Natural killer cell treated with Interleukin-12 subunit alpha and Interleukin-12 subunit beta and Interleukin-15 and Interleukin-18, amount 100 ng/mL, for 72 hours (primary cell): ENCODE measurements at regions not wholly inside any gene's neighbourhood (a gene's known extent, or its start where the extent isn't known, plus 50 kb on each side); places are given as distances from the start of the nearest gene placed in this dataset.

ENCODE experiments used
- ATAC-seq, 2 donors: fragments of 150-1000 bp; cut with Tn5 transposase in 1 of 2; sonication (Bioruptor Pico), chemical (Tn5 transposase) in 1 of 2; 2 replicates each; pipeline ENCODE4 v1.10.0; 2021
- DNase-seq: peaks from one replicate; pipeline ENCODE4 v3.0.0; 2022; ENCODE audit warnings: low spot score
- H3K27ac Mint-ChIP-seq, 2 donors: 1 replicate in 1 of 2; 2 replicates in 1 of 2; pipeline ENCODE4 v1.8.0; 2022; ENCODE audit warnings: mixed read lengths in 2 of 2, mild to moderate bottlenecking in 1 of 2, moderate library complexity in 1 of 2
- H3K27me3 Mint-ChIP-seq, 2 donors: 1 replicate in 1 of 2; 2 replicates in 1 of 2; pipeline ENCODE4 v1.8.0; 2022; ENCODE audit warnings: mixed read lengths in 2 of 2
- H3K36me3 Mint-ChIP-seq: one replicate; pipeline ENCODE4 v1.8.0; 2022; ENCODE audit warnings: mixed read lengths
- H3K4me1 Mint-ChIP-seq, 2 donors: 1 replicate in 1 of 2; 2 replicates in 1 of 2; pipeline ENCODE4 v1.8.0; 2022; ENCODE audit warnings: low read depth in 2 of 2, mixed read lengths in 2 of 2, mild to moderate bottlenecking in 1 of 2
- H3K4me3 Mint-ChIP-seq: one replicate; pipeline ENCODE4 v1.8.0; 2022; ENCODE audit warnings: mixed read lengths
- H3K9me3 Mint-ChIP-seq: 2 replicates; pipeline ENCODE4 v1.8.0; 2022; ENCODE audit warnings: mixed read lengths

GRCh38 chr10:54962134-54962900 lies 161.3 kb upstream of the PCDH15 start:
- Mint-ChIP-seq H3K36me3 (no peaks in the 10 kb centered on the region), H3K27ac (no peak overlapping the region), H3K27me3 (no peaks in the 10 kb centered on the region), H3K4me3 (no peak overlapping the region), H3K9me3 (peaks cover 13% of the 10 kb centered on the region), H3K4me1 (no peaks in the 10 kb centered on the region)
- no peak for DNase-seq
- peak in 1 of 2 donors; percentile 24 for ATAC-seq

- Mint-ChIP-seq H3K27me3 (no peaks in the 10 kb centered on the region), H3K27ac (no peak overlapping the region), H3K4me3 (no peak overlapping the region), H3K4me1 (no peaks in the 10 kb centered on the region), H3K36me3 (no peaks in the 10 kb centered on the region), H3K9me3 (peaks cover 17% of the 10 kb centered on the region)
- no peak for ATAC-seq
- no peak for DNase-seq
Measured at GRCh38 chr10:54961040-54961439, 160.0 kb upstream of the PCDH15 start.

GRCh38 chr10:54958844-54959243 lies 157.8 kb upstream of the PCDH15 start:
- Mint-ChIP-seq H3K27ac (no peak overlapping the region), H3K4me1 (no peaks in the 10 kb centered on the region), H3K4me3 (no peak overlapping the region)

GRCh38 chr10:54947605-54948004 lies 146.6 kb upstream of the PCDH15 start:
- H3K27me3 Mint-ChIP-seq: no peaks in the 10 kb centered on the region
- H3K36me3 Mint-ChIP-seq: peaks cover 6% of the 10 kb centered on the region
- H3K4me1 Mint-ChIP-seq: no peaks in the 10 kb centered on the region
- DNase-seq (no peak), ATAC-seq (no peak)
- no peak overlapping the region for H3K4me3 Mint-ChIP-seq
- peaks cover 20% of the 10 kb centered on the region for H3K9me3 Mint-ChIP-seq
- H3K27ac Mint-ChIP-seq: no peak overlapping the region

More at GRCh38 chr10:54958844-54959243, 157.8 kb upstream of the PCDH15 start:
- DNase-seq (no peak), ATAC-seq (no peak)
- no peaks in the 10 kb centered on the region for H3K36me3 Mint-ChIP-seq
- no peaks in the 10 kb centered on the region for H3K27me3 Mint-ChIP-seq
- H3K9me3 Mint-ChIP-seq: peaks cover 17% of the 10 kb centered on the region

- Mint-ChIP-seq H3K27me3 (no peaks in the 10 kb centered on the region), H3K27ac (no peak overlapping the region), H3K9me3 (peaks cover 15% of the 10 kb centered on the region), H3K36me3 (peaks cover 6% of the 10 kb centered on the region), H3K4me3 (no peak overlapping the region), H3K4me1 (no peaks in the 10 kb centered on the region)
- no peak for DNase-seq
- no peak for ATAC-seq
Measured at GRCh38 chr10:54940418-54940817, 139.4 kb upstream of the PCDH15 start.

GRCh38 chr10:54914049-54914448 lies 113.0 kb upstream of the PCDH15 start:
- DNase-seq (no peak), ATAC-seq (no peak)
- H3K4me3 Mint-ChIP-seq: no peak overlapping the region
- peaks cover 10% of the 10 kb centered on the region for H3K9me3 Mint-ChIP-seq
- no peaks in the 10 kb centered on the region for H3K27me3 Mint-ChIP-seq
- no peak overlapping the region for H3K27ac Mint-ChIP-seq
- H3K4me1 Mint-ChIP-seq: no peaks in the 10 kb centered on the region
- peaks cover 4% of the 10 kb centered on the region for H3K36me3 Mint-ChIP-seq

GRCh38 chr10:54909165-54909564 lies 108.1 kb upstream of the PCDH15 start:
- H3K27ac Mint-ChIP-seq: no peak overlapping the region
- H3K9me3 Mint-ChIP-seq: peaks cover 14% of the 10 kb centered on the region
- no peaks in the 10 kb centered on the region for H3K27me3 Mint-ChIP-seq
- H3K36me3 Mint-ChIP-seq: peaks cover 4% of the 10 kb centered on the region
- H3K4me1 Mint-ChIP-seq: no peaks in the 10 kb centered on the region
- ATAC-seq (no peak), DNase-seq (no peak)
- no peak overlapping the region for H3K4me3 Mint-ChIP-seq

GRCh38 chr10:54908019-54908418 lies 107.0 kb upstream of the PCDH15 start:
- no peaks in the 10 kb centered on the region for H3K4me1 Mint-ChIP-seq
- H3K4me3 Mint-ChIP-seq: no peak overlapping the region
- DNase-seq (no peak), ATAC-seq (no peak)
- H3K36me3 Mint-ChIP-seq: peaks cover 4% of the 10 kb centered on the region
- peaks cover 14% of the 10 kb centered on the region for H3K9me3 Mint-ChIP-seq
- H3K27ac Mint-ChIP-seq: no peak overlapping the region
- no peaks in the 10 kb centered on the region for H3K27me3 Mint-ChIP-seq

GRCh38 chr10:54906940-54907339 lies 105.9 kb upstream of the PCDH15 start:
- ATAC-seq: no peak

GRCh38 chr10:54905578-54906192 lies 104.7 kb upstream of the PCDH15 start:
- no peak overlapping the region for H3K4me3 Mint-ChIP-seq
- H3K27ac Mint-ChIP-seq: no peak overlapping the region
- no peaks in the 10 kb centered on the region for H3K27me3 Mint-ChIP-seq
- no peak for ATAC-seq
- H3K9me3 Mint-ChIP-seq: peaks cover 13% of the 10 kb centered on the region
- no peak for DNase-seq
- H3K4me1 Mint-ChIP-seq: no peaks in the 10 kb centered on the region
- H3K36me3 Mint-ChIP-seq: no peaks in the 10 kb centered on the region

More at GRCh38 chr10:54906940-54907339, 105.9 kb upstream of the PCDH15 start:
- H3K4me3 Mint-ChIP-seq: no peak overlapping the region
- peaks cover 4% of the 10 kb centered on the region for H3K36me3 Mint-ChIP-seq
- peaks cover 16% of the 10 kb centered on the region for H3K9me3 Mint-ChIP-seq
- DNase-seq: no peak
- H3K27me3 Mint-ChIP-seq: no peaks in the 10 kb centered on the region
- H3K4me1 Mint-ChIP-seq: no peaks in the 10 kb centered on the region
- H3K27ac Mint-ChIP-seq: no peak overlapping the region

- Mint-ChIP-seq H3K27me3 (no peaks in the 10 kb centered on the region), H3K27ac (no peak overlapping the region), H3K4me3 (no peak overlapping the region), H3K9me3 (peaks cover 13% of the 10 kb centered on the region), H3K4me1 (no peaks in the 10 kb centered on the region), H3K36me3 (no peaks in the 10 kb centered on the region)
- ATAC-seq: no peak
- DNase-seq: no peak
Measured at GRCh38 chr10:54904833-54905232, 103.8 kb upstream of the PCDH15 start.

- no peaks in the 10 kb centered on the region for H3K36me3 Mint-ChIP-seq
- no peaks in the 10 kb centered on the region for H3K27me3 Mint-ChIP-seq
- no peak overlapping the region for H3K4me3 Mint-ChIP-seq
- peaks cover 13% of the 10 kb centered on the region for H3K9me3 Mint-ChIP-seq
- H3K4me1 Mint-ChIP-seq: no peaks in the 10 kb centered on the region
- no peak for DNase-seq
- ATAC-seq: no peak
- H3K27ac Mint-ChIP-seq: no peak overlapping the region
Measured at GRCh38 chr10:54903745-54904144, 102.7 kb upstream of the PCDH15 start.

GRCh38 chr10:54900584-54900983 lies 99.6 kb upstream of the PCDH15 start:
- ATAC-seq (no peak), DNase-seq (no peak)
- H3K36me3 Mint-ChIP-seq: no peaks in the 10 kb centered on the region
- peaks cover 9% of the 10 kb centered on the region for H3K9me3 Mint-ChIP-seq
- no peak overlapping the region for H3K4me3 Mint-ChIP-seq
- H3K4me1 Mint-ChIP-seq: no peaks in the 10 kb centered on the region
- no peak overlapping the region for H3K27ac Mint-ChIP-seq
- H3K27me3 Mint-ChIP-seq: no peaks in the 10 kb centered on the region

GRCh38 chr10:54880996-54881395 lies 80.0 kb upstream of the PCDH15 start:
- H3K27me3 Mint-ChIP-seq: no peaks in the 10 kb centered on the region
- no peak overlapping the region for H3K27ac Mint-ChIP-seq
- H3K4me1 Mint-ChIP-seq: no peaks in the 10 kb centered on the region
- H3K36me3 Mint-ChIP-seq: no peaks in the 10 kb centered on the region
- no peak overlapping the region for H3K4me3 Mint-ChIP-seq
- ATAC-seq: no peak
- peaks cover 7% of the 10 kb centered on the region for H3K9me3 Mint-ChIP-seq
- DNase-seq: no peak
